ENCODE measurements at regions not wholly inside any gene's neighbourhood (a gene's known extent, or its start where the extent isn't known, plus 50 kb on each side); places are given as distances from the start of the nearest gene placed in this dataset.

- H3K9me3 Mint-ChIP-seq (ENCODE audit: unreplicated experiment): peaks cover 6% of the 10 kb centered on the region
- H3K4me3 Mint-ChIP-seq (ENCODE audit: unreplicated experiment): no peak overlapping the region
- no peaks in the 10 kb centered on the region for H3K27me3 Mint-ChIP-seq (ENCODE audit: unreplicated experiment)
- H3K4me1 Mint-ChIP-seq (ENCODE audit: unreplicated experiment): peaks cover 6% of the 10 kb centered on the region
- H3K27ac Mint-ChIP-seq (ENCODE audit: unreplicated experiment): no peak overlapping the region
- TF ChIP-seq, protein P1, sequence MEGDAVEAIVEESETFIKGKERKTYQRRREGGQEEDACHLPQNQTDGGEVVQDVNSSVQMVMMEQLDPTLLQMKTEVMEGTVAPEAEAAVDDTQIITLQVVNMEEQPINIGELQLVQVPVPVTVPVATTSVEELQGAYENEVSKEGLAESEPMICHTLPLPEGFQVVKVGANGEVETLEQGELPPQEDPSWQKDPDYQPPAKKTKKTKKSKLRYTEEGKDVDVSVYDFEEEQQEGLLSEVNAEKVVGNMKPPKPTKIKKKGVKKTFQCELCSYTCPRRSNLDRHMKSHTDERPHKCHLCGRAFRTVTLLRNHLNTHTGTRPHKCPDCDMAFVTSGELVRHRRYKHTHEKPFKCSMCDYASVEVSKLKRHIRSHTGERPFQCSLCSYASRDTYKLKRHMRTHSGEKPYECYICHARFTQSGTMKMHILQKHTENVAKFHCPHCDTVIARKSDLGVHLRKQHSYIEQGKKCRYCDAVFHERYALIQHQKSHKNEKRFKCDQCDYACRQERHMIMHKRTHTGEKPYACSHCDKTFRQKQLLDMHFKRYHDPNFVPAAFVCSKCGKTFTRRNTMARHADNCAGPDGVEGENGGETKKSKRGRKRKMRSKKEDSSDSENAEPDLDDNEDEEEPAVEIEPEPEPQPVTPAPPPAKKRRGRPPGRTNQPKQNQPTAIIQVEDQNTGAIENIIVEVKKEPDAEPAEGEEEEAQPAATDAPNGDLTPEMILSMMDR (IDR thresholded peaks at IDR 0.05): no peak
- no peaks in the 10 kb centered on the region for H3K36me3 Mint-ChIP-seq (ENCODE audit: unreplicated experiment)
- DNase-seq (ENCODE audit: extremely low spot score, unreplicated experiment): no peak
Observed at GRCh38 chr6:121600389-121601168, 165.1 kb downstream of the GJA1 start.

- no peaks in the 10 kb centered on the region for H3K4me1 Mint-ChIP-seq (ENCODE audit: unreplicated experiment)
- no peak for DNase-seq (ENCODE audit: extremely low spot score, unreplicated experiment)
- TF ChIP-seq, protein P1 (IDR thresholded peaks at IDR 0.05): no peak
- H3K4me3 Mint-ChIP-seq (ENCODE audit: unreplicated experiment): no peak overlapping the region
- no peaks in the 10 kb centered on the region for H3K27me3 Mint-ChIP-seq (ENCODE audit: unreplicated experiment)
- no peaks in the 10 kb centered on the region for H3K36me3 Mint-ChIP-seq (ENCODE audit: unreplicated experiment)
- H3K9me3 Mint-ChIP-seq (ENCODE audit: unreplicated experiment): no peaks in the 10 kb centered on the region
- no peak overlapping the region for H3K27ac Mint-ChIP-seq (ENCODE audit: unreplicated experiment)
Observed at GRCh38 chr6:121603486-121603885, 168.0 kb downstream of the GJA1 start.

- Mint-ChIP-seq H3K4me1 (ENCODE audit: unreplicated experiment) (no peaks in the 10 kb centered on the region), H3K27ac (ENCODE audit: unreplicated experiment) (no peak overlapping the region), H3K4me3 (ENCODE audit: unreplicated experiment) (no peak overlapping the region), H3K27me3 (ENCODE audit: unreplicated experiment) (no peaks in the 10 kb centered on the region), H3K36me3 (ENCODE audit: unreplicated experiment) (no peaks in the 10 kb centered on the region), H3K9me3 (ENCODE audit: unreplicated experiment) (no peaks in the 10 kb centered on the region)
- no peak for DNase-seq (ENCODE audit: extremely low spot score, unreplicated experiment)
- TF ChIP-seq, protein P1 (IDR thresholded peaks at IDR 0.05): no peak
Observed at GRCh38 chr6:121607721-121608120, 172.3 kb downstream of the GJA1 start.

GRCh38 chr6:121608270-121608669, 172.8 kb downstream of the GJA1 start:
- DNase-seq (ENCODE audit: extremely low spot score, unreplicated experiment): no peak

GRCh38 chr6:121609281-121609680, 173.8 kb downstream of the GJA1 start:
- Mint-ChIP-seq H3K36me3 (ENCODE audit: unreplicated experiment) (no peaks in the 10 kb centered on the region), H3K27me3 (ENCODE audit: unreplicated experiment) (no peaks in the 10 kb centered on the region), H3K9me3 (ENCODE audit: unreplicated experiment) (no peaks in the 10 kb centered on the region), H3K27ac (ENCODE audit: unreplicated experiment) (no peak overlapping the region), H3K4me1 (ENCODE audit: unreplicated experiment) (peaks cover 2% of the 10 kb centered on the region), H3K4me3 (ENCODE audit: unreplicated experiment) (no peak overlapping the region)
- TF ChIP-seq, protein P1 (IDR thresholded peaks at IDR 0.05): no peak
- no peak for DNase-seq (ENCODE audit: extremely low spot score, unreplicated experiment)

More at GRCh38 chr6:121608270-121608669, 172.8 kb downstream of the GJA1 start:
- H3K36me3 Mint-ChIP-seq (ENCODE audit: unreplicated experiment): no peaks in the 10 kb centered on the region
- H3K4me1 Mint-ChIP-seq (ENCODE audit: unreplicated experiment): no peaks in the 10 kb centered on the region
- H3K4me3 Mint-ChIP-seq (ENCODE audit: unreplicated experiment): no peak overlapping the region
- H3K27ac Mint-ChIP-seq (ENCODE audit: unreplicated experiment): no peak overlapping the region
- TF ChIP-seq, protein P1 (IDR thresholded peaks at IDR 0.05): no peak
- H3K27me3 Mint-ChIP-seq (ENCODE audit: unreplicated experiment): no peaks in the 10 kb centered on the region
- no peaks in the 10 kb centered on the region for H3K9me3 Mint-ChIP-seq (ENCODE audit: unreplicated experiment)
